ENCODE measurements at regions not wholly inside any gene's neighbourhood (a gene's known extent, or its start where the extent isn't known, plus 50 kb on each side); places are given as distances from the start of the nearest gene placed in this dataset.

GRCh38 chr17:5893741-5894140 lies 176.4 kb upstream of the WSCD1 start:
- ChIA-PET POLR2A (interaction anchor here (0.8 kb wide), 1 partner anchor 8 kb away, joined by 3 read pairs; no protein-coding TSS in a partner anchor), CTCF (no interaction called here)
- Mint-ChIP-seq H3K27ac (no peak overlapping the region), H3K36me3 (peaks cover 22% of the 10 kb centered on the region), H3K27me3 (ENCODE audit: low read depth) (no peaks in the 10 kb centered on the region), H3K4me1 (peaks cover 53% of the 10 kb centered on the region), H3K9me3 (peaks cover 27% of the 10 kb centered on the region), H3K4me3 (no peak overlapping the region)
- ATAC-seq, result no peak
- no peak for DNase-seq (ENCODE audit: low spot score)
- TF ChIP-seq ZNF219 (CRISPR knock-in tag; IDR thresholded peaks at IDR 0.05; ENCODE audit: borderline replicate concordance) (no peak), ATF6 (CRISPR knock-in tag; IDR thresholded peaks at IDR 0.05) (no peak), SP1 (CRISPR knock-in tag; conservative IDR thresholded peaks at IDR 0.05) (no peak), NR3C1 (CRISPR knock-in tag; conservative IDR thresholded peaks at IDR 0.05; ENCODE audit: low read depth) (no peak), CBFB (CRISPR knock-in tag; IDR thresholded peaks at IDR 0.05; ENCODE audit: low read depth) (no peak), JUN (CRISPR knock-in tag; IDR thresholded peaks at IDR 0.05) (no peak), TEAD1 (CRISPR knock-in tag; IDR thresholded peaks at IDR 0.05) (no peak), NFATC4 (CRISPR knock-in tag; IDR thresholded peaks at IDR 0.05) (no peak), SOX15 (CRISPR knock-in tag; IDR thresholded peaks at IDR 0.05) (no peak), KAT7 (CRISPR knock-in tag; IDR thresholded peaks at IDR 0.05; ENCODE audit: borderline replicate concordance) (no peak), CTCF (IDR thresholded peaks at IDR 0.05) (no peak), STAT6 (CRISPR knock-in tag; conservative IDR thresholded peaks at IDR 0.05; ENCODE audit: low read depth) (no peak), ATF2 (CRISPR knock-in tag; IDR thresholded peaks at IDR 0.05; ENCODE audit: borderline replicate concordance, low read depth) (no peak), AFF4 (CRISPR knock-in tag; IDR thresholded peaks at IDR 0.05; ENCODE audit: borderline replicate concordance) (no peak)

- H3K4me3 Mint-ChIP-seq, result no peak overlapping the region
- ChIA-PET CTCF (no interaction called here), POLR2A (no interaction called here)
- no peak for ATAC-seq
- peaks cover 53% of the 10 kb centered on the region for H3K4me1 Mint-ChIP-seq
- TF ChIP-seq TP53 (CRISPR knock-in tag; IDR thresholded peaks at IDR 0.05), result no peak
- TF ChIP-seq MAX (CRISPR knock-in tag; IDR thresholded peaks at IDR 0.05), result 0 out of 2 replicates have a peak, but pooled peaks have one; percentile 37
- peaks cover 14% of the 10 kb centered on the region for H3K9me3 Mint-ChIP-seq
- peaks cover 10% of the 10 kb centered on the region for H3K36me3 Mint-ChIP-seq
- DNase-seq (ENCODE audit: low spot score), result no peak
- H3K27me3 Mint-ChIP-seq (ENCODE audit: low read depth), result no peaks in the 10 kb centered on the region
- peak overlapping the region; percentile 71; the same call in 1 of the 2 replicates for H3K27ac Mint-ChIP-seq
Measured at GRCh38 chr17:5895276-5895675, 174.9 kb upstream of the WSCD1 start.
